ENCODE measurements at regions not wholly inside any gene's neighbourhood (a gene's known extent, or its start where the extent isn't known, plus 50 kb on each side); places are given as distances from the start of the nearest gene placed in this dataset.

GRCh38 chr7:135834266-135834665 is 85.7 kb upstream of the FAM180A start:
- Histone ChIP-seq H3K27me3 (ENCODE audit: insufficient read depth) (no peaks in the 10 kb centered on the region), H3F3A (replicated peaks; ENCODE audit: low read depth) (no peaks in the 10 kb centered on the region), H4K20me1 (replicated peaks; ENCODE audit: insufficient read depth) (no peaks in the 10 kb centered on the region), H3K4me1 (ENCODE audit: insufficient read depth) (no peaks in the 10 kb centered on the region), H3K27ac (ENCODE audit: low read depth) (no peak overlapping the region), H2AFZ (peak overlapping the region; percentile 90), H3K79me2 (replicated peaks; ENCODE audit: insufficient read depth) (no peaks in the 10 kb centered on the region), H3K4me2 (no peak overlapping the region), H3K36me3 (ENCODE audit: insufficient read depth) (no peaks in the 10 kb centered on the region), H3K9me2 (ENCODE audit: insufficient read depth) (0 out of 2 replicates have a peak, but pooled peaks cover 6% of the 10 kb centered on the region), H3K4me3 (no peak overlapping the region)
- Mint-ChIP-seq H3K27ac (no peak overlapping the region), H3K4me1 (peaks cover 11% of the 10 kb centered on the region; the same call in 1 of the 3 replicates), H3K36me3 (ENCODE audit: low read depth) (no peaks in the 10 kb centered on the region), H3K9me3 (no peaks in the 10 kb centered on the region), H3K27me3 (ENCODE audit: insufficient read depth, low read depth, poor library complexity) (no peaks in the 10 kb centered on the region), H3K4me3 (no peak overlapping the region)
- ATAC-seq: no peak
- DNase-seq (ENCODE audit: low spot score): no peak
- TF ChIP-seq POLR2AphosphoS5 (IDR thresholded peaks at IDR 0.05; ENCODE audit: low read depth) (no peak), JUNB (IDR thresholded peaks at IDR 0.05; ENCODE audit: unreplicated experiment) (no peak)

- no peaks in the 10 kb centered on the region for H4K20me1 ChIP-seq (replicated peaks; ENCODE audit: insufficient read depth)
- H3K79me2 ChIP-seq (replicated peaks; ENCODE audit: insufficient read depth): no peaks in the 10 kb centered on the region
- H3K27me3 ChIP-seq (ENCODE audit: insufficient read depth): no peaks in the 10 kb centered on the region
- no peak overlapping the region for H3K4me2 ChIP-seq
- no peaks in the 10 kb centered on the region for H3K27me3 Mint-ChIP-seq (ENCODE audit: insufficient read depth, low read depth, poor library complexity)
- H3K27ac Mint-ChIP-seq: no peak overlapping the region
- H3K4me3 ChIP-seq: no peak overlapping the region
- peak overlapping the region; percentile 90 for H2AFZ ChIP-seq
- H3K4me3 Mint-ChIP-seq: no peak overlapping the region
- no peaks in the 10 kb centered on the region for H3K36me3 Mint-ChIP-seq (ENCODE audit: low read depth)
- 0 out of 2 replicates have a peak, but pooled peaks cover 6% of the 10 kb centered on the region for H3K9me2 ChIP-seq (ENCODE audit: insufficient read depth)
- H3K4me1 ChIP-seq (ENCODE audit: insufficient read depth): no peaks in the 10 kb centered on the region
- no peaks in the 10 kb centered on the region for H3K36me3 ChIP-seq (ENCODE audit: insufficient read depth)
- H3K27ac ChIP-seq (ENCODE audit: low read depth): no peak overlapping the region
- H3K4me1 Mint-ChIP-seq: peaks cover 11% of the 10 kb centered on the region; the same call in 1 of the 3 replicates
- ATAC-seq: no peak
- no peak for DNase-seq (ENCODE audit: low spot score)
- H3K9me3 Mint-ChIP-seq: no peaks in the 10 kb centered on the region
- H3F3A ChIP-seq (replicated peaks; ENCODE audit: low read depth): no peaks in the 10 kb centered on the region
- no peak for TF ChIP-seq EZH2 (IDR thresholded peaks at IDR 0.05; ENCODE audit: low read depth, unreplicated experiment)
- no peak for TF ChIP-seq EZH2phosphoT487 (IDR thresholded peaks at IDR 0.05; ENCODE audit: unreplicated experiment)
- no peak for TF ChIP-seq ZNF462 (CRISPR knock-in tag; IDR thresholded peaks at IDR 0.05)
- TF ChIP-seq ETS1 (IDR thresholded peaks at IDR 0.05): no peak
- TF ChIP-seq ZNF331 (CRISPR knock-in tag; IDR thresholded peaks at IDR 0.05; ENCODE audit: low read depth): no peak
- no peak for TF ChIP-seq REST (IDR thresholded peaks at IDR 0.05; ENCODE audit: unreplicated experiment)
- no peak for TF ChIP-seq ZNF114 (CRISPR knock-in tag; IDR thresholded peaks at IDR 0.05)
- TF ChIP-seq CTCF (conservative IDR thresholded peaks at IDR 0.05; ENCODE audit: low read depth in 2 of 2): no peak
Measured at GRCh38 chr7:135833642-135834041, 85.0 kb upstream of the FAM180A start.

Data from GM23338 (cell line).